ENCODE measurements at regions not wholly inside any gene's neighbourhood (a gene's known extent, or its start where the extent isn't known, plus 50 kb on each side); places are given as distances from the start of the nearest gene placed in this dataset.

DNA sequence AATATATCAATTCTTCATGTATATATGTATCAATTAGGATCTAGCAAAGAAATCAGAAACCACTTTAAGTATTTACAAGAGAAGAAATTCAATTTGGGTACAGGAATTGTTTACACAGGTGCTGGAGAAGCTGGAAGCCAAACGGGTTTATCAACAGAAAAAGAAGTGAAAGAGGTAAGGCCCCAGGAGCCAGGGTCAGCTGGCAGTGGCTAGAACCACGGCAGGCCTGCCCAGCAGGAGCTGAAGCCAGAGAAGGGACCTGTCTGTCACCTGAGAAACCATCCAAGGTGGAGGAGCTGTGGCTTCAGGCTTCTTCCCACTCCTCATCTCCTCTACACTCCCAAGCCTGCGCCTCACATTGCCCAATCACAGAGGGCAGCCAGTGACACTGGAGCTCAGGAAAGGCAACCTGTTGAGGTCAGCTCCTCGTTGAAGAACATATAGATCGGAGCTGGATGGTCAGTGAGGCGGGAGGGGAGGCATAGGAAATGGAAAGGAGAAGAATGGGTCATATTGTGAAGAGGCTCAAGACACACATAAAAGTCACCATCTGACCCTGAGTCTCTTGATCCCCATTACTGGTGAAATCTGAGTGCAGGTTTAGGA, 182.6 kb downstream of the REEP3 start:
- TF ChIP-seq ZNF16 (tag by site-specific recombination; IDR thresholded peaks at IDR 0.05; ENCODE audit: low read depth) (no peak), ZNF791 (tag by site-specific recombination; IDR thresholded peaks at IDR 0.05) (no peak), ZBTB7A (tag by site-specific recombination; IDR thresholded peaks at IDR 0.05; ENCODE audit: low read depth) (no peak)
- TF ChIP-seq, protein P1, sequence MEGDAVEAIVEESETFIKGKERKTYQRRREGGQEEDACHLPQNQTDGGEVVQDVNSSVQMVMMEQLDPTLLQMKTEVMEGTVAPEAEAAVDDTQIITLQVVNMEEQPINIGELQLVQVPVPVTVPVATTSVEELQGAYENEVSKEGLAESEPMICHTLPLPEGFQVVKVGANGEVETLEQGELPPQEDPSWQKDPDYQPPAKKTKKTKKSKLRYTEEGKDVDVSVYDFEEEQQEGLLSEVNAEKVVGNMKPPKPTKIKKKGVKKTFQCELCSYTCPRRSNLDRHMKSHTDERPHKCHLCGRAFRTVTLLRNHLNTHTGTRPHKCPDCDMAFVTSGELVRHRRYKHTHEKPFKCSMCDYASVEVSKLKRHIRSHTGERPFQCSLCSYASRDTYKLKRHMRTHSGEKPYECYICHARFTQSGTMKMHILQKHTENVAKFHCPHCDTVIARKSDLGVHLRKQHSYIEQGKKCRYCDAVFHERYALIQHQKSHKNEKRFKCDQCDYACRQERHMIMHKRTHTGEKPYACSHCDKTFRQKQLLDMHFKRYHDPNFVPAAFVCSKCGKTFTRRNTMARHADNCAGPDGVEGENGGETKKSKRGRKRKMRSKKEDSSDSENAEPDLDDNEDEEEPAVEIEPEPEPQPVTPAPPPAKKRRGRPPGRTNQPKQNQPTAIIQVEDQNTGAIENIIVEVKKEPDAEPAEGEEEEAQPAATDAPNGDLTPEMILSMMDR (tag by site-specific recombination; IDR thresholded peaks at IDR 0.05), result no peak
